ENCODE measurements at regions not wholly inside any gene's neighbourhood (a gene's known extent, or its start where the extent isn't known, plus 50 kb on each side); places are given as distances from the start of the nearest gene placed in this dataset.

DNA sequence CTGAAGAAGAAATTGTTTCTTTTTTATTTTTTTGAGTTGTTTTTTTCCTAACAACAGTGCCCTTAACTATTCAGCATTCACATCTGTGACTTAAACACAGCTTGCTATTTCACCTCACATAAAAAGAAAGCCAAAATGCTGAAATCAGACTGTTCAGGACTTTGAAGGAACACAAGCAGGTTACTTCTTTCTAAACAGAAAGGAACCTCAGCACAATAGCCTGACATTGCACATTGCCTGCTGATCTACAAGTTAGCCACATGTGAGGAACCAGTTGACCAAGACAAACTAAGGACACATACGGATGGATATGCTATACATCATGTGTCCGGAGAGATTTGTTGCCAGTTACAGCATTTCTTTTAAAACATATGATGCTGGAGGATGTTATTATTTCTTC is 331.1 kb downstream of the FSIP2 start:
- no peaks in the 10 kb centered on the region for H3K36me3 ChIP-seq
- H3K4me3 ChIP-seq, result no peak overlapping the region
- H3K4me1 ChIP-seq, result no peaks in the 10 kb centered on the region
- H3K9me3 ChIP-seq, result no peaks in the 10 kb centered on the region
- 92% methylated on average over 2 of the region's 2 CpGs for WGBS
- H3K27me3 ChIP-seq, result no peaks in the 10 kb centered on the region
- TF ChIP-seq, protein P1, sequence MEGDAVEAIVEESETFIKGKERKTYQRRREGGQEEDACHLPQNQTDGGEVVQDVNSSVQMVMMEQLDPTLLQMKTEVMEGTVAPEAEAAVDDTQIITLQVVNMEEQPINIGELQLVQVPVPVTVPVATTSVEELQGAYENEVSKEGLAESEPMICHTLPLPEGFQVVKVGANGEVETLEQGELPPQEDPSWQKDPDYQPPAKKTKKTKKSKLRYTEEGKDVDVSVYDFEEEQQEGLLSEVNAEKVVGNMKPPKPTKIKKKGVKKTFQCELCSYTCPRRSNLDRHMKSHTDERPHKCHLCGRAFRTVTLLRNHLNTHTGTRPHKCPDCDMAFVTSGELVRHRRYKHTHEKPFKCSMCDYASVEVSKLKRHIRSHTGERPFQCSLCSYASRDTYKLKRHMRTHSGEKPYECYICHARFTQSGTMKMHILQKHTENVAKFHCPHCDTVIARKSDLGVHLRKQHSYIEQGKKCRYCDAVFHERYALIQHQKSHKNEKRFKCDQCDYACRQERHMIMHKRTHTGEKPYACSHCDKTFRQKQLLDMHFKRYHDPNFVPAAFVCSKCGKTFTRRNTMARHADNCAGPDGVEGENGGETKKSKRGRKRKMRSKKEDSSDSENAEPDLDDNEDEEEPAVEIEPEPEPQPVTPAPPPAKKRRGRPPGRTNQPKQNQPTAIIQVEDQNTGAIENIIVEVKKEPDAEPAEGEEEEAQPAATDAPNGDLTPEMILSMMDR (IDR thresholded peaks at IDR 0.05), result no peak
- TF ChIP-seq EP300 (IDR thresholded peaks at IDR 0.05) (no peak), POLR2AphosphoS5 (IDR thresholded peaks at IDR 0.05) (no peak), POLR2A (IDR thresholded peaks at IDR 0.05) (no peak)
- no peak for DNase-seq (ENCODE audit: low spot score in 2 of 2)
- no peak overlapping the region for H3K27ac ChIP-seq

DNA sequence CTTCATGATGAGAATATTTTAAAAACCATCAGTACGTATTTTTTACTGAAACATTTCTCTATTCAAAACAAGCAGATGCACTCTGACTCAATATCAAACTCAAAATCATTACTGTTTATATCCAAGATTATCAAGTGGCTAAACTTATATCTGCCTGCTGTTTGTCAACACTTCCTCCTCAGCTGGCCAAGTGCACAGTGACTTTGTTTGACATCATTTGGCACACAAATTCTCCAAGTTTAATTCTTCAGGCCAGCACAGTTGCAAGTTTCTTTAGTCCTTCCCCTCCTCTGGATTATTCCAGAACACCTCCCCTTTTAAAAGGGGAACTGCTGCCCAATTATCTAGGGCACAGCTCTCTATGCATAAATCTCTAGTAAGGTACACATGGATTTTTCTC is 346.6 kb downstream of the FSIP2 start:
- DNase-seq (ENCODE audit: low spot score in 2 of 2), result no peak
- 68% methylated on average over 1 of the region's 1 CpG for WGBS
- TF ChIP-seq, protein P1 (IDR thresholded peaks at IDR 0.05), result no peak
- TF ChIP-seq POLR2AphosphoS5 (IDR thresholded peaks at IDR 0.05) (no peak), EP300 (IDR thresholded peaks at IDR 0.05) (no peak), POLR2A (IDR thresholded peaks at IDR 0.05) (no peak)
- no peak overlapping the region for H3K4me3 ChIP-seq
- no peaks in the 10 kb centered on the region for H3K36me3 ChIP-seq
- H3K9me3 ChIP-seq, result no peaks in the 10 kb centered on the region
- no peak overlapping the region for H3K27ac ChIP-seq
- no peaks in the 10 kb centered on the region for H3K4me1 ChIP-seq
- no peaks in the 10 kb centered on the region for H3K27me3 ChIP-seq

DNA sequence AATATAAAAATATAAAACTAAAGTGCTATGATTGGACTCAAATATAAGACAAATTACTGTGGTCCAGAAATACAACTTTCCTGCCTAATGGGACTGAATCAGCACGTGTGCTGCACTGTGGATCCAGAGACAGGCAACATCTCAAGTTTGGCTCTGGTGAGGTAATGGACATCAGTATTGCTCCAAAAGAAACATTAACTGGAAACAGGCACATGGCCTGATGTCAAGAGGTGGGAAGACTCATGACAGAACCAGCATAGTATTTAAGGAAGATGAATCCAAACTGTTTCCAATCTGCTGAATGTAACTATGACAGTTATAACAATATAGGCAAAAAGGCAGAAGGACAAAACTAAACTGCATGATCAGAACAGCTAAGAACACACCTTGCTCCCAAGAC is 354.6 kb downstream of the FSIP2 start:
- no peak for DNase-seq (ENCODE audit: low spot score in 2 of 2)
- Histone ChIP-seq H3K36me3 (no peaks in the 10 kb centered on the region), H3K27me3 (no peaks in the 10 kb centered on the region), H3K4me3 (no peak overlapping the region), H3K27ac (no peak overlapping the region), H3K4me1 (no peaks in the 10 kb centered on the region), H3K9me3 (no peaks in the 10 kb centered on the region)
- WGBS, result 57% methylated on average over 1 of the region's 1 CpG
- TF ChIP-seq POLR2AphosphoS5 (IDR thresholded peaks at IDR 0.05) (no peak), POLR2A (IDR thresholded peaks at IDR 0.05) (no peak), EP300 (IDR thresholded peaks at IDR 0.05) (no peak)
- TF ChIP-seq, protein P1 (IDR thresholded peaks at IDR 0.05), result no peak

DNA sequence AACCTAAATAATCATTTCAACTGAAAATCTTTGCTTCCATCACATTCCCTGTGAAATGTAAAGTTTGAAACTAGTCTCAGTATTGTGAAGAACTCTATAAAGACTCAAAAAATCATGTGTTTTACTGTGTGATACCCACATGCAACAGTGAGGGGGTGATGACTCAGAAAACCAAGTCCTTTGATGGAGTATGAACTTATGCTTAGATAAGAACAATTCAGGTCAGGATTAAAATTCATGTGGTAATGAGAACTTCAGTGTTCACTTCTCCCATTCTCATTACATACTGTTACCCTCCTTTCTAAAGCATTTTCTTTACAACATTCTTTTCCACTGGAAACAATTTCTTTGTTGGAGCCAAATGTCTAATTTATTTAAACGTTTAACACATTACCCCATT is 360.2 kb downstream of the FSIP2 start:
- no peak overlapping the region for H3K4me3 ChIP-seq
- WGBS, result 50% methylated on average over 1 of the region's 1 CpG
- H3K9me3 ChIP-seq, result no peaks in the 10 kb centered on the region
- DNase-seq (ENCODE audit: low spot score in 2 of 2), result no peak
- peaks cover 3% of the 10 kb centered on the region for H3K4me1 ChIP-seq
- no peaks in the 10 kb centered on the region for H3K36me3 ChIP-seq
- H3K27me3 ChIP-seq, result no peaks in the 10 kb centered on the region
- H3K27ac ChIP-seq, result no peak overlapping the region
- TF ChIP-seq POLR2A (IDR thresholded peaks at IDR 0.05) (no peak), POLR2AphosphoS5 (IDR thresholded peaks at IDR 0.05) (no peak), EP300 (IDR thresholded peaks at IDR 0.05) (no peak)
- TF ChIP-seq, protein P1 (IDR thresholded peaks at IDR 0.05), result no peak

DNA sequence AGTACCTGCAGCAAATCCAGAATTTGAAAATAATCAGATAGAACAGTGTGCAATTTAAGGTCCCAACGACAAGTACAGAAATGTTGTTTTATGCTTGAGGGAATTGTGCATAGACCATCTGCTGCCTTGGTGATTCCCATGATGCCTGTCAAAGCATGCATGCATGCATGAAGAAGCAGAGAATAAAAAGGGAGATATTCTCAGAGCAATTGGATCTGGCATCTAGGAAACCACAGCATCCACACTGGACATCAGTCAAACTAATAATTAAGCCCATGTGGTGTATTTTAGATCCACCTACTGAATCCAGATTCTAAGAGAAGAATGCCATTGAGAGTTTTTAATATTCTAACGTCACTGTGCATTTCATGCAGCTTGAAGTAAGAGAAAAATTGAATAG is 361.2 kb downstream of the FSIP2 start:
- 50% methylated on average over 2 of the region's 2 CpGs for WGBS
- Histone ChIP-seq H3K4me3 (no peak overlapping the region), H3K9me3 (no peaks in the 10 kb centered on the region), H3K27ac (no peak overlapping the region), H3K36me3 (no peaks in the 10 kb centered on the region), H3K4me1 (peaks cover 3% of the 10 kb centered on the region), H3K27me3 (no peaks in the 10 kb centered on the region)
- TF ChIP-seq EP300 (IDR thresholded peaks at IDR 0.05), result no peak
- TF ChIP-seq POLR2AphosphoS5 (IDR thresholded peaks at IDR 0.05), result no peak
- no peak for TF ChIP-seq POLR2A (IDR thresholded peaks at IDR 0.05)
- no peak for DNase-seq (ENCODE audit: low spot score in 2 of 2)

DNA sequence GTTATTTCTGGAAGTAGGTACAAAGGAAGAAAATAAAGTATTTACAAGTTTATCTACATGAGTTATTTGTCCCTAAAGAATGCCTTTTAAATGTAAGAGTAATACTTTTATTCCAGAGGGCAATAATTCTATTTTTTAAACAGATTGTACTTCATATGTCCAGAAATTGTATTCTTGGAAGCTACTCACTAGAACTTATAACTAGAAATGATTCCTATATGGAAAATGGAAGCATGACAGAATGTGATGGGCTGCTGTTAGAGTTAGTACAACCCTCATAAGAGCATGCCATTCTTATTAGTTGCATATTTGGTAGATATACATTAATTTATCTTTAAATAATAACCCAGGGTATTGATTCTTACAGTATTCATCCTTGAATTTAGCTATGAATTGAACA is 362.0 kb downstream of the FSIP2 start:
- H3K27me3 ChIP-seq, result no peaks in the 10 kb centered on the region
- no peaks in the 10 kb centered on the region for H3K36me3 ChIP-seq
- no peak overlapping the region for H3K4me3 ChIP-seq
- DNase-seq (ENCODE audit: low spot score in 2 of 2), result no peak
- H3K4me1 ChIP-seq, result peaks cover 3% of the 10 kb centered on the region
- no peaks in the 10 kb centered on the region for H3K9me3 ChIP-seq
- TF ChIP-seq EP300 (IDR thresholded peaks at IDR 0.05), result no peak
- TF ChIP-seq, protein P1 (IDR thresholded peaks at IDR 0.05), result no peak
- no peak for TF ChIP-seq POLR2A (IDR thresholded peaks at IDR 0.05)
- TF ChIP-seq POLR2AphosphoS5 (IDR thresholded peaks at IDR 0.05), result no peak
- no peak overlapping the region for H3K27ac ChIP-seq
